Dermis microvascular lymphatic vessel endothelial cell (primary cell): ENCODE measurements at regions not wholly inside any gene's neighbourhood (a gene's known extent, or its start where the extent isn't known, plus 50 kb on each side); places are given as distances from the start of the nearest gene placed in this dataset.

Experiments
- DNase-seq, 2 donors: peaks; one replicate each; pipeline versions ENCODE4 v3.0.0 to v3.0.0-alpha.2; 2010; ENCODE audit warnings: low read depth in 2 of 2

- DNase-seq: peak in 1 of 2 donors; percentile 38
Measured at GRCh38 chr18:71018816-71019215, 730.0 kb downstream of the SOCS6 start.

DNA sequence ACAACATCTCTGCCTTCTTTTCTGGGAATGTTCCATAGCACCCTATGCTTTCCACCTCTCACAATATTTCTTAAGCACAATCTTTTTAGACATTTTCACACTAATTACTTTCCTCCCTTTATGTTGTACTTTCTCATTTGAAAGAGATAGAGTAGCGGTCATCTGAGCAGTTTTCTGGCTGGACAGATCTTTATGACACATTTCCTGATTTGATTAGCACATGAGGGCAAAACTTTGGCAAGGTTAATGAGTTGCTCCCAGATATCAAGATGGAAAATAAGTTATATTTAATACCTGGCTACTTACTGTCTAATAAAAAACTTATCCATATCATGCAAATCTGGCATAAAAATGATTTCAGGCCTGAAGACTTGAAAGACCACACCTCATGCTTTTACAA, 723.9 kb downstream of the SOCS6 start:
- no peak for DNase-seq

DNA sequence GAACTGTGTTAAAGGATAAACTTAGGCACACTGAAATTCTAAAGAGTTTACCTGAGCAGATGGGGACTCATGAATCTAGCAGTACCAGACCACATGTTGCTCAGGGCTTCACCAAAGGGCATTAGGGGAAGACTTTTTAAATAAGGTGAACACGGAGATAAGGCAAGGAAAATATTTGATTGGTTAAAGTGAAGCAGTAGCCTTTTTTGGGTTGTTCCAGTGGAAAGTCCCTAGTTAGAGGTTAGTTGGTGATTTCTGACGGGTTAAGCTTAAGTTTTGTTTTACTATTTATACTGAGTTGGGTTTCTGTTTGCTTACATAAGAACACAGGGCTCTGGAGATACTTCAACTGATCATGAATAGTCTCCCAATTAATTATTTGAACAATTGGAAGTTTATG, 722.5 kb downstream of the SOCS6 start:
- DNase-seq: no peak

DNA sequence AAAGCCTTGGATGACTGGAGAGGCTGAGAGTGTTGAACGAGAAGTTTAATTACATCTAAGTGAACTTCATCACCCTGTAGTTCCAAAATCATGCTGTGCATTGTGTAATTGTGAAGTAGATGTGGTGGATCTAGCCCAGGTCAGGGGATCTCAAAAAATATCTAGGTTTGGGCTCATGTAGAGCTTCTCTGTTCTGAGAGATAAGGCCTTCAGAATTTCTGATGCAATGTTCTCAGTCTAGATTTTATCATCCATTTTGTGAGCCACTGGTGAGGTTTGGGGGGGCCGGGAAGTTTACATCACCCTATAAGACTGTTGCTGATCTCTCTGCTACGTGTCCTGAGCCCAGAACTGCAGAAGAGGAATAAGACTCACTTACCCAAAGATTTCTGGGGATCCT, 719.4 kb downstream of the SOCS6 start:
- no peak for DNase-seq

- DNase-seq: peak; percentile 41 to 91
Measured at GRCh38 chr18:71001597-71001996, 712.8 kb downstream of the SOCS6 start.

DNA sequence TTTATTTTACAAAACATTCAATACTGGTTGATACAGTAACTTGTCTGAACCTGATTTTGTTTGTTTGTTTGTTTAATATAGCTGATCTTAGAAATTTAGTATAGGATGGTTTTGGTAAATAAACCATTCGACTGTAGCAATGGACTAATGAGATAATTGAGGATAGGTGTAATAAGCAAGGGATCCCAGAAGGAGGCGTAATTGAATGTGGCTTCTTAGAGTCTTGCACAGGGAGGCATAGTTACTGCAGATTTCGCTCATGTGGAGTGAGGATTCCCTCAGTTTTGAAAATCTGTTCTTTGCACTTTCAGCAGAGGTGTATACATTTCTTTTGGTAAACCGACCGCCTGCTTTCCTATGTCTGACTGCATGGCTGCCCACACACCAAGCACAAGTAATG, 709.6 kb downstream of the SOCS6 start:
- peak; percentile 4 to 59 for DNase-seq

DNA sequence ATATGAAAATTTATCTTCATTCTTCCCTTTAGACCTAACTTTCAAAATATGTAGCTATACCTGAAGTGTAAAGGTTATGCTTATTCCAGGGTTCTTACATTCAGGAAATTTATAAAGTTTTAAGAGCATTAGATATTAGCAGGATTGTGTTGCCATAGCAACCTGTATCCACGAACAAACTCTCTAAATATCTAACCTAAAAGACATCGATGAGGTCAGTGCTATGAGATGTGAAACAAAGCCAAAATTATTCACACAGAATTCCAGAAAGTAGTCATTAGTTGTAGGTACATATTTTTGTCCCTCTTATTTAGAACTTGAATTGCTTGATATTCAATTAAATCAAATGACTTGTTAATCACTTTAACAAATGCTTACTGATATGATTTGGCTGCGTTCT, 705.3 kb downstream of the SOCS6 start:
- peak in 1 of 2 donors; percentile 17 for DNase-seq

DNA sequence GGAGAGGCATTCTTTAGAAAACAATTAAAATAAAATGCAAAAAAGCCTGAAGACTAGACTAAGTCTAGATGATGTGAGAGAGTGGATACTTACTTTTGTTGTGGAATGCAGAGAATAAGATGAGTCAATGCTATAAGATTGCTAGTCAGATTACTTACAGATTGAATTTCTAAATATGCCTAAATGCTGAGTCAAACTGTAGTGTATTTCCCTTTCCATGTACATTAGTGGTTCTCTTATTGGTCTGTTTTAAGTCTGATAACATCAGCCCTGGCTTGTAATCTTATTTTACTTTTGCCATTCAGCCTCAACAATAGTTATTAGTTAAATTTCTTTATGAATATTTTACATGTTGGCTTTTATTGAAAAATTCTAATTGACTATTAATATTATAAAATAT, 702.7 kb downstream of the SOCS6 start:
- peak in 1 of 2 donors; percentile 17 for DNase-seq

DNA sequence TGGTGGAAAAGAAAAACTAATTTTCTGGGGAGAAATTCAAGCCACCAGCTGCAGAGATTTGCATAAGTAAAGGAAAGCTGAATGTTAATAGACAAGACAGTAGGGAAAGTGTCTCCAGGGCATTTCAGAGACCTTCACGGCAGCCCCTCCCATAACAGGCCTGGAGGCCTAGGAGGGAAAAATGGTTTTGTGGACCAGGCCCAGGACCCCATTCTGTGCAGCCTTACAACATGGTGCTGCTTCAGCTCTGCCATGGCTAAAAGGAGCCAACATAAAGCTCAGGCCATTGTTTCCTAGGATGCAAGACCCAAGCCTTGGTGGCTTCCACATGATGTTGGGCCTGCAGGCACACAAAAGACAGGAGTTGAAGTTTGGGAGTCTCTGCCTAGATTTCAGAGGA, 697.1 kb downstream of the SOCS6 start:
- DNase-seq: no peak

DNA sequence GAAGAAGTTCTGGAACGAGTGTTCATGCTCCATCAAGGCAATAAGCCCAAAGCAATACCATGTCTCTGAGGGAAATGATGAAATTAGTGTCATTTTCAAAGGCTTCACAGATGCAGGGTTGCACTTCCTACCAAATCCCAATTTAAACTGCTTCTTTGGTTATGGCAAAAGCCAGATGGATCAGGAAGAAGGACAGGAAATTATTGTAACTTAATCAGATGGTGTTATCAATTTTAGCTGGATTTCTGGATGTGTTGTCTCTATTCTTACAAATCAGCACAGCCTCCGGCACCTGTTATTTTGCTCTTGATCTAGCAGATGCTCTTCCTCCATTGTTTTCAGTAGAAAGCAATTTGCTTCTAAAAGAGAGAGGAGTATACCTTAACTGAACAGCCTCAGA, 693.4 kb downstream of the SOCS6 start:
- peak in 1 of 2 donors; percentile 29 for DNase-seq

DNA sequence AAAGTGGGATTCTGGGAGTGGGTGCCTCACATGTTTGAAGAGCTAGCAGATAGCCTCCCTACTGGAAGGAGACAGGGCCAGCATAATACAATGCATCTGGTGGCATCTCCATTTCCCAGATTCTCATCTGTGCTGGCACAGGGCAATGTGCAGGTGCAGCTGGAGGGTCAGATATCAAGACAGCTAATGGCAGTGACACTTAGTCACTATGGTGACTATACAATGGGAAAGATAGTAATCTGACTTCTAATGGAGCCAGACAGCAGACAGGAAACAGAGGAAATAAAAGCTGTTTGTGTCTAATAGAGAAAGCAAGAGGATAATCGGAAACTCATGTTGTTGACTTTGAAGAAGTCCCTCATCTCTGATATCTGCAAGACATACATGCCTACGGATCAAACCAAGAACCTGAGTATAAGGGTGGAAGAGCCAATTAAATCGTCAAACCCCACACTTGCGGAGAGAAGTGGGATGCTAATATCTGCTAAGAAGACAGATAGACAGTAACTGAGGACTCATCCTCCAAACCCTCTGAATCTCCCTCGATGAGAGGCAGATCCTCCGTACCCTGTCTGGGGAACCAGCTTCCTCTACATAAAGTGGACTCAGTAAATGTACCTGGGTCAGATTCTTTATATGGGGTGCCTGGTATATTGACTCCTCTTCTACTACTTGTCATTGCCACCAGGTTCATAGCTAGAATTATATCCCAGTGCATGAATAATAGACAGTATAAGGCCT, 692.7 kb downstream of the SOCS6 start:
- peak; percentile 9 to 79 for DNase-seq

DNA sequence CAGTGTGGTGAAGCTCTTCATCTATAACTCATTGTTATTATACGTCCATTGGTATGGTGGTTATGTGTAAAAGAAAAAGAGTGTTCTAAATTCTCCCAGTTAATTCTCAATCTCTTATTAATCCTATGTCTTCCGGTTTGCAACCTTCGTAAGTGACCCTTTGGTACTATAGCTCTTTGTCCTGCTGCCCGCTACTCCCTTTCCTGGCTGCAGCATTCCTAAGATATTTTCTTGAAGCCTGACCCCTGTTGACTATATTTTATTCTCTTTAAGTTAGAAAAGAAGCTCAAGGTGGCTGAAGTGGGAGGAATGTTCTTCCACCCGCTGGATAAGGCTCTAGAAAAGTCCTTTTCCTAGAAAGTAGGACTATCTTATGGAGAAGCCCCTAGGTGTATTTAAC, 684.8 kb downstream of the SOCS6 start:
- no peak for DNase-seq

DNA sequence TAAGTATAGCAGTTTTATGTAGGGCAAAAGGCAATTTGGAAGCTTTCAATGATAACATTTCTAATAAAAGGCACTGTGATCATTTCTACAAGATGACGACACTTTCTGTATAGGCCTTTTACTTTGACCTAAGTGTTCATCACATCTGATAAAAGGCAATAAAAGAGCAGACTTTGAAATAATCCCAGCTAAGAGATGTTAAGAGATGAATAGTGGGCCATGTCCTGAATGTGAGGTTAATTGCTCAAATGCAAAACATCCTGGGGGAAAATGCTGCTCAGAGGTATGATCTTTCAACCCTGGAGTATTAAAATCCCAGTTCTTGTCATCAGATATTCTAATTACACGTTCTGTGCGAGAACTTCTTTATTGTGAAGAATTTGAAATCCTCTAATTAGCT, 677.6 kb downstream of the SOCS6 start:
- no peak for DNase-seq

GRCh38 chr18:70961939-70962338, 673.1 kb downstream of the SOCS6 start:
- no peak for DNase-seq

- no peak for DNase-seq
Measured at GRCh38 chr18:70956554-70956953, 667.7 kb downstream of the SOCS6 start.

DNA sequence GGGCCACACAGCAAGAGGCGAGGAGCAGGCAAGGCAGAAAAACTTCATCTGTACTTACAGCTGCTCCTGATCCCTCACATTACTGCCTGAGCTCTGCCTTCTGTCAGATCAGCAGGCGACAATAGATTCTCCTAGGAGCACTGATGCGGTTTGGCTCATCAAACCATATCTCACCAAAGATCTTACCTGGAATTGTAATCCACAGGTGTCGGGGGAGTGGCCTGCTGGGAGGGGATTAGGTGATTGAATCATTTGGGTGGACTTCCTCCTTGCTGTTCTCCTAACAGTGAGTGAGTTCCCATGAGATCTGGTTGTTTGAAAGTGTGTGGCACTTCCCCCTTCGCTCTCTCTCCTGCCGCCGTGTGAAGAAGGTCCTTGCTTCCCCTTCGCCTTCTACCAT, 647.3 kb downstream of the SOCS6 start:
- no peak for DNase-seq

DNA sequence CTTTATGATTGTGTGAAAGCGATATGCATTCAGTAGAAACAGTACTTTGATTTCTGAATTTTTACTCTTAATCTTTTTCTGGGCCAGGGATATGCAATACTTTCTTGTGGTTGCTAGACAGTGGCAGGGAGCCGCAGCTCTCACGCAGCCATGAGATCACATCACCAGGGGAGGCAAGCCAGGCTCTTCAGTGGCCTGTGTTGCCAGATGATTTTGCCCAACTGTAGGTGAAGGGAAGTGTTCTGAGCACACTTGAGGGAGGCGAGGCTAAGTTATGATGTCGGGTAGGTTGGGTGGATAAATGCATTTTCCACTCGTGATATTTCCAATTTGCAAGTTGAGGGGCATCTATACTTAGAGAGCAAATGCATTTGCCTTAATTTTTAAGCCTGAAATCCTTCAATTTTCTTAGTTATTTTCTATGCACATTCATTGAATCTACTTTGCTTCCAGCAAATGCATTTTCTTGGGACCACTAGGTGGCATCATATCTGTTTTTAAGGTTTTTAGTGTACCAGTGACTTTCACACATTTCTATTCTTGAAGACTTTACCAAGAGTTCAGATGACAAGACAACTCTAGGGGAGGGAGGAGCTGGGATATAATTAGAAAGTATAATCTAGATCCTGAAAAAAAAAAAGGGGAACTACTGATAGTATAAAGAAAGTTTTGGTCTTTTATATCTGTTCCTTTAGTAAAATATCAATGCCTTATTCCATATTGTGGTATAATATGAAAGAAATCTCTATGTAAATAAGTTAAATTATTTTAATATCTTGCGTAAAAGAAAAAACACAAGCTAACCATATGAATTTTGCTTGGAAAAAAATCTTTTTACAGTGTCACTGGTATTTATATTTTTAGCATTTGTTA, 643.3 kb downstream of the SOCS6 start:
- DNase-seq: peak; percentile 20 to 58

DNA sequence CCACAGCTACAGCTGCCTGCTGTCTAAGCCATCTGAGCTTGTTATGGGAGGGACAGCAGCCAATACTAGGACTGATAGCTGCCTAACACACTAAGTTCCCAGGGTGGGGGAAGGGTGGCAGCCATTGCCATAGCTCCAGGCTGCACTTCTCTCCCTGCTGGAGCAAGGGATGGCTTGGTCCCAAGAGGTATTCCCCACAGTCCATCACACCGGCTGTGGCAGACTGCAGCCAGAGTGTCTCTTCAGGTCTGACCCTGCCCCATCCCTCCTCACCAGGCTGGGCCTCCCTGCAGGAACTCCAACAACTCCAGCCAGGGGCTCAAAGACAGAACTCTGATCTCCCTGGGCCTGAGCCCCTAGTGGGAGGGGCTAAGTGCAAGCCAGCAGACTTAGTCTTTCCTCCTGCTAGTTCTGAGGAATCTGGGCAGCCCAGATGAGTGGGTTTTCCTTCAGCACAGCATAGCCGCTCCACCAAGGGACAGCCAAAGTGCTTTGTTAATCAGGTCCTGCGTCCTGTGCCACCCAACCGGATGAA, 632.1 kb downstream of the SOCS6 start:
- no peak for DNase-seq

- peak in 1 of 2 donors; percentile 27 for DNase-seq
Measured at GRCh38 chr18:70907673-70908072, 618.8 kb downstream of the SOCS6 start.

DNA sequence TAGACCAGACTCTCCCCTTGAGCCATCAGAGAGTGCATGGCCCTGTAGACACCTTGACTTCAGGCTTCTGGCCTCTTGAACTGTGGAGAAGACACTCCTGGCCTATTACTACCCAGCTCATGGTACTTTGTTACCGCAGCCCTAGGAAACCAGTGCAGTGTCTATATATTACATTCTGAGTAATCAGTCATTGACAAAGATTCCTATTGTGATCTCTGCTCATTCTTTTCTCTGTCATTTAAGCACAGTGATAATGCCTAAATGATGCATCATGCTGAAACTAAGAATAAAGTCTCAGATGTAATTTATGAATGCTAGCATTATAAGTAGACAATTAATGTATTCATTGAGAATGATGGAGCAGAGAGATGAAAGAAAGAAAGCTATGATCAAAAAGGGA, 603.5 kb downstream of the SOCS6 start:
- no peak for DNase-seq

- no peak for DNase-seq
Measured at GRCh38 chr18:70870292-70870691, 581.4 kb downstream of the SOCS6 start.

- no peak for DNase-seq
Measured at GRCh38 chr18:70848329-70848728, 559.5 kb downstream of the SOCS6 start.

- no peak for DNase-seq
Measured at GRCh38 chr18:70840649-70841048, 551.8 kb downstream of the SOCS6 start.
